Hepatocyte (in vitro differentiated cells): ENCODE measurements at regions not wholly inside any gene's neighbourhood (a gene's known extent, or its start where the extent isn't known, plus 50 kb on each side); places are given as distances from the start of the nearest gene placed in this dataset.
"Not testable (repeated sequence)": the region's sequence is repeated elsewhere in the genome, so short reads cannot be mapped to it uniquely, and the experiment has no call there.

Experiments
- DNase-seq: peaks from one replicate; pipeline ENCODE4 v3.0.0-alpha.2; 2016; ENCODE audit warnings: low spot score
- H2AFZ ChIP-seq: fragments of 200-600 bp; sonication (generic); 2 replicates; pipeline ENCODE4 v1.6.0; 2016; ENCODE audit warnings: antibody characterized with exemption, mild to moderate bottlenecking
- H3K27ac ChIP-seq: fragments of 200-600 bp; sonication (generic); 2 replicates; pipeline ENCODE4 v1.5.1; 2016; ENCODE audit warnings: mild to moderate bottlenecking
- H3K27me3 ChIP-seq: fragments of 200-600 bp; sonication (generic); 2 replicates; pipeline ENCODE4 v1.6.1; 2016
- H3K36me3 ChIP-seq: fragments of 200-600 bp; sonication (generic); replicated peaks from 2 replicates; pipeline ENCODE4 v1.5.1; 2016; ENCODE audit warnings: low read depth; ENCODE audit not compliant: insufficient read depth
- H3K4me1 ChIP-seq: fragments of 200-600 bp; sonication (generic); 2 replicates; pipeline ENCODE4 v1.5.1; 2016; ENCODE audit warnings: mild to moderate bottlenecking, moderate library complexity; ENCODE audit not compliant: insufficient read depth
- H3K4me2 ChIP-seq: fragments of 200-600 bp; sonication (generic); 2 replicates; pipeline ENCODE4 v1.6.0; 2016
- H3K4me3 ChIP-seq: fragments of 200-600 bp; sonication (generic); 2 replicates; pipeline ENCODE4 v1.5.1; 2016; ENCODE audit warnings: mild to moderate bottlenecking
- H3K79me2 ChIP-seq: fragments of 200-600 bp; sonication (generic); 2 replicates; pipeline ENCODE4 v1.6.0; 2017; ENCODE audit warnings: mild to moderate bottlenecking
- H3K9me2 ChIP-seq: fragments of 200-600 bp; sonication (generic); replicated peaks from 2 replicates; pipeline ENCODE4 v1.6.0; 2017; ENCODE audit warnings: mild to moderate bottlenecking; ENCODE audit not compliant: insufficient read depth
- H3K9me3 ChIP-seq: fragments of 200-600 bp; sonication (generic); 2 replicates; pipeline ENCODE4 v1.5.1; 2016; ENCODE audit warnings: low read depth, mild to moderate bottlenecking
- H4K20me1 ChIP-seq: fragments of 200-600 bp; sonication (generic); 2 replicates; pipeline ENCODE4 v1.6.0; 2016; ENCODE audit warnings: mild to moderate bottlenecking; ENCODE audit not compliant: insufficient read depth, poor library complexity, severe bottlenecking
- CTCF ChIP-seq: fragments of 200-600 bp; sonication (generic); IDR thresholded peaks from 2 replicates; pipeline ENCODE4 v1.5.1; 2016; ENCODE audit warnings: antibody characterized with exemption, mild to moderate bottlenecking; ENCODE audit not compliant: poor library complexity
- EZH2 ChIP-seq: fragments of 200-600 bp; sonication (generic); IDR thresholded peaks from 2 replicates; pipeline ENCODE4 v1.6.1; 2016; ENCODE audit warnings: antibody characterized with exemption, mild to moderate bottlenecking, borderline replicate concordance
- EZH2phosphoT487 ChIP-seq: fragments of 200-600 bp; sonication (generic); IDR thresholded peaks from one replicate; pipeline ENCODE4 v1.6.1; 2018; ENCODE audit warnings: antibody characterized with exemption, mild to moderate bottlenecking, low read depth, moderate library complexity; ENCODE audit not compliant: unreplicated experiment, severe bottlenecking
- WGBS: methylation state at CpG from one replicate; pipeline ENCODE4 v1.1.6; 2016; ENCODE audit warnings: low lambda C conversion rate; ENCODE audit errors: missing lambda C conversion rate; 5-methylcytosine and 5-hydroxymethylcytosine counted together

DNA sequence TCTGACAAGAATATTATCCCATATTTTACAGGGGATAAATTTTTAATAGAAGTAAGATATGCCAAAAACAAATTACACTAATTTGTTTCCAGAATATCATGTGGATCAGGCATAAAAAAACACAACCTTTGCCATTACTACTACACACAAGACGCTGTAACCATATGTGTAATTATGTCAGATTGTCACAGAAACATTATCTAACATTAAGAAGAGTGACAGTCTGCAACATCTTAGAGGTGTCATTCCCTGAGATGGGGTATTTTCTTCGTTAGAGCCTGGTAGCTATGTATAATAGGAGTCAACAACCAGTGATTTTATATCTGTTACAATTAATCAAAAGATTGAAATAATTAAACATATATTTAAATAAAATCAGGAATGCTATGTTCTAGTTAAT is 518.9 kb downstream of the RERGL start:
- no peak overlapping the region for H3K4me3 ChIP-seq
- WGBS: 68% methylated on average over 2 of the region's 2 CpGs
- DNase-seq: no peak
- no peaks in the 10 kb centered on the region for H3K9me2 ChIP-seq
- H3K9me3 ChIP-seq: no peaks in the 10 kb centered on the region
- H3K27me3 ChIP-seq: no peaks in the 10 kb centered on the region
- no peak overlapping the region for H3K4me2 ChIP-seq
- H3K27ac ChIP-seq: no peak overlapping the region
- no peaks in the 10 kb centered on the region for H3K36me3 ChIP-seq
- H3K79me2 ChIP-seq: no peaks in the 10 kb centered on the region
- TF ChIP-seq EZH2phosphoT487 (no peak), CTCF (no peak), EZH2 (no peak)
- no peaks in the 10 kb centered on the region for H3K4me1 ChIP-seq
- no peaks in the 10 kb centered on the region for H4K20me1 ChIP-seq
- H2AFZ ChIP-seq: no peak overlapping the region

DNA sequence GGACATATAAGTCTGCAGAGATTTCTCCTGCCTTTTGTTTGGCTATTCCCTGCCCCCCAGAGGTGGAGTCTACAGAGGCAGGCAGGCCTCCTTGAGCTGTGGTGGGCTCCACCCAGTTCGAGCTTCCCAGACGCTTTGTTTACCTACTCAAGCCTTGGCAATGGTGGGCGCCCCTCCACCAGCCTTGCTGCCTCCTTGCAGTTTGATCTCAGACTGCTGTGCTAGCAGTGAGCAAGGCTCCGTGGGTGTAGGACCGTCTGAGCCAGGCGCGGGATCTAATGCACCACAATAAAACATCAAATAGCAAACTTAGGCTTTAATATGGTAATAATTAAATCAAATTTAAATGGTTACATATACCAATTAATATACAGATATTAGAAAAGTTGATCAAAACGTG is 525.4 kb downstream of the RERGL start:
- not testable (repeated sequence) for H3K4me1 ChIP-seq

DNA sequence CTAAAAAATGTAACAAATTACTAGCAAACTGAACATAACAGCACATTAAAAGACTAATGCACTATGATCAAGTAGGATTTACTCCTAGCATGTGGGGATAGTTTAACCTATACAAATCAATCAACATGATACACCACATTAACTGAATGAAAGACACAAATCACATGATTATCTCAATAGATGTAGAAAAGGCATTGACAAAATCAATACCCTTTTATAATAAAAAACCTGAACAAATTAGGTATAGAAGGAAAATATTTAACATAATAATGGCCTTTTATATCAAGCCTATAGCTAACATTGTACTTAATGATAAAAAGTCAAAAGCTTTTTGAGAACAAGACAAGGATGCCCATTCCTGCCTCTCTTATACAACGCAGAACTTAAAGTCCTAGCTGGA is 540.0 kb downstream of the RERGL start:
- no peaks in the 10 kb centered on the region for H3K79me2 ChIP-seq
- no peak overlapping the region for H3K4me3 ChIP-seq
- no peaks in the 10 kb centered on the region for H4K20me1 ChIP-seq
- 94% methylated on average over 1 of the region's 1 CpG for WGBS
- no peak for DNase-seq
- no peaks in the 10 kb centered on the region for H3K9me3 ChIP-seq
- no peaks in the 10 kb centered on the region for H3K9me2 ChIP-seq
- H3K4me2 ChIP-seq: no peak overlapping the region
- H3K27ac ChIP-seq: no peak overlapping the region
- no peaks in the 10 kb centered on the region for H3K36me3 ChIP-seq
- H2AFZ ChIP-seq: no peak overlapping the region
- no peak for TF ChIP-seq EZH2
- TF ChIP-seq EZH2phosphoT487: no peak
- TF ChIP-seq CTCF: no peak
- no peaks in the 10 kb centered on the region for H3K27me3 ChIP-seq
- H3K4me1 ChIP-seq: no peaks in the 10 kb centered on the region

More for the DNA sequence above, 525.4 kb downstream of the RERGL start:
- DNase-seq, H4K20me1 ChIP-seq, H3K4me3 ChIP-seq, H3K9me3 ChIP-seq, H3K27ac ChIP-seq, H3K27me3 ChIP-seq, H2AFZ ChIP-seq, H3K4me2 ChIP-seq, H3K9me2 ChIP-seq, H3K79me2 ChIP-seq, H3K36me3 ChIP-seq: not testable (repeated sequence)
- WGBS: 89% methylated on average over 8 of the region's 8 CpGs

DNA sequence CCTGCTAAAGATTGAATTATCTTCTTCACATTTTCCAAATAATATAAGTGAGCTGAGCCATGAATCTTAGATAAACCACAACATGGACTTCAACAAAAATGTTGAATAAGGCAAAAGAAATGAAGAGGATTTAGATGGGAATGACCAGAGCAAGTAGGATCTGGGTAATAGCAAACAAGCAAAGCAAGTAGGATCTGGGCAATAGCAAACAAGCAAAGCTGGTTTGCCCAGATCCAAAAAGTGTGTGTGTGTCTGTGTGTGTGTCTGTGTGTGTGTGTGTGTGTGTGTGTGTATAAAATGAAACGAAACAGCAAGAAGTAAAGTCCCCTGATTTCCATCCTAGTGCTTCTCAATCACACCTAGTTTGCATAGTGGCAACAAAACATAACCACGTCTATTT is 549.1 kb downstream of the RERGL start:
- no peak for TF ChIP-seq EZH2phosphoT487
- TF ChIP-seq EZH2: no peak
- TF ChIP-seq CTCF: no peak
- Histone ChIP-seq H3K79me2 (no peaks in the 10 kb centered on the region), H3K4me1 (no peaks in the 10 kb centered on the region), H3K9me2 (no peaks in the 10 kb centered on the region), H3K27me3 (no peaks in the 10 kb centered on the region), H3K4me3 (no peak overlapping the region), H3K36me3 (no peaks in the 10 kb centered on the region), H3K27ac (no peak overlapping the region), H4K20me1 (no peaks in the 10 kb centered on the region), H3K9me3 (no peaks in the 10 kb centered on the region), H3K4me2 (no peak overlapping the region), H2AFZ (no peak overlapping the region)
- WGBS: 69% methylated on average over 2 of the region's 2 CpGs
- DNase-seq: no peak
